ENCODE measurements at regions not wholly inside any gene's neighbourhood (a gene's known extent, or its start where the extent isn't known, plus 50 kb on each side); places are given as distances from the start of the nearest gene placed in this dataset.
"Not testable (repeated sequence)": the region's sequence is repeated elsewhere in the genome, so short reads cannot be mapped to it uniquely, and the experiment has no call there.

DNA sequence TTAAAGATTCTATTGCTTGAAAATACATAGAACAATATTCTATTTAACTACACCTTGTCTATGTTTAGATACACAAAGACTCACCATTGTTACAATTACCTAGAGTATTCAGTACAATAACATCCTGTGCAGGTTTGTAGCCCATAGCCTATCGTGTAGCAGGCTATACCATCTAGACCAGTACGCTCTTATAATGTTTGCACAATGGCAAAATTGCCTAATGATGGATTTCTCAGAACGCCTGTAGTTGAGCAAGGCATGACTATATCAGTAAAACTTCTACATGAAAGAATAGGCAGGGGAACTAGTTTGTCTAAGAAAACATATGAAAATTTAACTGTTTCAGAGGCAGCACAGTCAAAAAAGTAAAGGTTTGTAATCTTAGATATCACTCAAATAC, 375.9 kb downstream of the DAD1 start:
- DNase-seq (ENCODE audit: insufficient read length, low spot score), result no peak
- FAIRE-seq, result no peak

DNA sequence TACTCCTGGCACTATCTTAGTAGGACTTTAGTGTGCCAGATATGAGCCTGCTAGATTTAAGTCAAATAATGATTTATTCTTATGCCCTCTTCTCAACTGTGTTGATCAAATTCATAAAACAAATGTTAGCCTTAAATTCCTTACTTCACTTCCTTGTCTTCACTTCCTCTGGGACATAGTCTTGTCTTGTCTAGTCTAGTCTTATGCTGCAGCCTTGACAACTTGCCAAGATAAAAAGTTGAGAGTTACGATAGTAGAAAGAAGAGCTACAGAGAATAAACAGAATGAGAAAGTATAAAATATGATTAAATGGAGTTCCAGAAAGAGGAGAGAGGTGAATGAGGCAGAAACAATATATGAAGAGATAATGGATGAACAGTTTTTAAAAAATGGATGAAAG, 378.1 kb downstream of the DAD1 start:
- FAIRE-seq, result no peak
- TF ChIP-seq POLR2A (IDR thresholded peaks at IDR 0.05; ENCODE audit: low read depth, low read length) (no peak), TAF1 (IDR thresholded peaks at IDR 0.05; ENCODE audit: low read depth, low read length) (no peak), SPI1 (IDR thresholded peaks at IDR 0.05; ENCODE audit: low read depth, low read length) (no peak), PAX5 (IDR thresholded peaks at IDR 0.05; ENCODE audit: insufficient read depth, low read length, severe bottlenecking) (no peak), POU2F2 (IDR thresholded peaks at IDR 0.05; ENCODE audit: low read depth, low read length) (no peak), POLR2AphosphoS5 (IDR thresholded peaks at IDR 0.05; ENCODE audit: low read depth, low read length) (no peak)
- no peak for DNase-seq (ENCODE audit: insufficient read length, low spot score)

More for the DNA sequence above, 375.9 kb downstream of the DAD1 start:
- TF ChIP-seq SPI1 (IDR thresholded peaks at IDR 0.05; ENCODE audit: low read depth, low read length) (no peak), PAX5 (IDR thresholded peaks at IDR 0.05; ENCODE audit: insufficient read depth, low read length, severe bottlenecking) (no peak), POU2F2 (IDR thresholded peaks at IDR 0.05; ENCODE audit: low read depth, low read length) (no peak), POLR2A (IDR thresholded peaks at IDR 0.05; ENCODE audit: low read depth, low read length) (no peak), POLR2AphosphoS5 (IDR thresholded peaks at IDR 0.05; ENCODE audit: low read depth, low read length) (no peak), TAF1 (IDR thresholded peaks at IDR 0.05; ENCODE audit: low read depth, low read length) (no peak)

- FAIRE-seq, result no peak
- no peak for DNase-seq (ENCODE audit: insufficient read length, low spot score)
- TF ChIP-seq POU2F2 (IDR thresholded peaks at IDR 0.05; ENCODE audit: low read depth, low read length) (no peak), POLR2A (IDR thresholded peaks at IDR 0.05; ENCODE audit: low read depth, low read length) (no peak), TAF1 (IDR thresholded peaks at IDR 0.05; ENCODE audit: low read depth, low read length) (no peak), POLR2AphosphoS5 (IDR thresholded peaks at IDR 0.05; ENCODE audit: low read depth, low read length) (no peak), SPI1 (IDR thresholded peaks at IDR 0.05; ENCODE audit: low read depth, low read length) (no peak), PAX5 (IDR thresholded peaks at IDR 0.05; ENCODE audit: insufficient read depth, low read length, severe bottlenecking) (no peak)
Observed at GRCh38 chr14:22210026-22210425, 379.0 kb downstream of the DAD1 start.

DNA sequence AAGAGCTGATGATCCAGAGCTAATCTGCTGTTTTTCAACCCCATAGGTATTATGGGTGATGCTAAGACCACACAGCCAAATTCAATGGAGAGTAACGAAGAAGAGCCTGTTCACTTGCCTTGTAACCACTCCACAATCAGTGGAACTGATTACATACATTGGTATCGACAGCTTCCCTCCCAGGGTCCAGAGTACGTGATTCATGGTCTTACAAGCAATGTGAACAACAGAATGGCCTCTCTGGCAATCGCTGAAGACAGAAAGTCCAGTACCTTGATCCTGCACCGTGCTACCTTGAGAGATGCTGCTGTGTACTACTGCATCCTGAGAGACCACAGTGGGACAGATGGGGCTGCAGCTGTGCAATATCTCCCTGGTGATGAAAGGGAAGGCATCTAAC, 386.0 kb downstream of the DAD1 start:
- FAIRE-seq (no peak), DNase-seq (ENCODE audit: insufficient read length, low spot score) (no peak)
- no peak for TF ChIP-seq POLR2AphosphoS5 (IDR thresholded peaks at IDR 0.05; ENCODE audit: low read depth, low read length)
- no peak for TF ChIP-seq POLR2A (IDR thresholded peaks at IDR 0.05; ENCODE audit: low read depth, low read length)
- TF ChIP-seq TAF1 (IDR thresholded peaks at IDR 0.05; ENCODE audit: low read depth, low read length), result no peak
- TF ChIP-seq PAX5 (IDR thresholded peaks at IDR 0.05; ENCODE audit: insufficient read depth, low read length, severe bottlenecking), result no peak
- TF ChIP-seq POU2F2 (IDR thresholded peaks at IDR 0.05; ENCODE audit: low read depth, low read length), result no peak
- TF ChIP-seq SPI1 (IDR thresholded peaks at IDR 0.05; ENCODE audit: low read depth, low read length), result no peak

- DNase-seq (ENCODE audit: insufficient read length, low spot score) (no peak), FAIRE-seq (no peak)
- TF ChIP-seq POLR2A (IDR thresholded peaks at IDR 0.05; ENCODE audit: low read depth, low read length) (no peak), POLR2AphosphoS5 (IDR thresholded peaks at IDR 0.05; ENCODE audit: low read depth, low read length) (no peak), PAX5 (IDR thresholded peaks at IDR 0.05; ENCODE audit: insufficient read depth, low read length, severe bottlenecking) (no peak), TAF1 (IDR thresholded peaks at IDR 0.05; ENCODE audit: low read depth, low read length) (no peak), SPI1 (IDR thresholded peaks at IDR 0.05; ENCODE audit: low read depth, low read length) (no peak), POU2F2 (IDR thresholded peaks at IDR 0.05; ENCODE audit: low read depth, low read length) (no peak)
Observed at GRCh38 chr14:22202313-22202712, 386.7 kb downstream of the DAD1 start.

- TF ChIP-seq POU2F2 (IDR thresholded peaks at IDR 0.05; ENCODE audit: low read depth, low read length) (no peak), POLR2A (IDR thresholded peaks at IDR 0.05; ENCODE audit: low read depth, low read length) (no peak), POLR2AphosphoS5 (IDR thresholded peaks at IDR 0.05; ENCODE audit: low read depth, low read length) (no peak), PAX5 (IDR thresholded peaks at IDR 0.05; ENCODE audit: insufficient read depth, low read length, severe bottlenecking) (no peak)
- FAIRE-seq, result peak; percentile 59
- no peak for DNase-seq (ENCODE audit: insufficient read length, low spot score)
Observed at GRCh38 chr14:22200977-22201605, 387.9 kb downstream of the DAD1 start.

DNA sequence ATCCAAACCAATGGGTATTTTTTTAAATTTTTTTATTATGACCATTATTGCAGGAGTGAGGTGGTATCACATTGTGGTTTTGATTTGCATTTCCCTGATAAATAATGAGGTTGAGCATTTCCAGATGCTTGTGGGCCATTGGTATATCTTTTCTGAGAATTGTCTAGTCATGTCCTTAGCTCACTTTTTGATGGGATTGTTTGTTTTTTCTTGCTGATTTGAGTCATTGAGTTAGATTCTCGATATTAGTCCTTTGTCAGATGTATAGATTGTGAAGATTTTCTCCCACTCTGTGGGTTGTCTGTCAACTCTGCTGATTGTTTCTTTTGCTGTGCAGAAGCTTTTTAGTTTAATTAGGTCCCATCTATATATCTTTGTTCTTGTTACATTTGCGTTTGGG, 388.9 kb downstream of the DAD1 start:
- not testable (repeated sequence) for DNase-seq (ENCODE audit: insufficient read length, low spot score); FAIRE-seq

GRCh38 chr14:22194664-22195063, 394.4 kb downstream of the DAD1 start:
- TF ChIP-seq SPI1 (IDR thresholded peaks at IDR 0.05; ENCODE audit: low read depth, low read length) (no peak), POU2F2 (IDR thresholded peaks at IDR 0.05; ENCODE audit: low read depth, low read length) (no peak), PAX5 (IDR thresholded peaks at IDR 0.05; ENCODE audit: insufficient read depth, low read length, severe bottlenecking) (no peak), POLR2A (IDR thresholded peaks at IDR 0.05; ENCODE audit: low read depth, low read length) (no peak), POLR2AphosphoS5 (IDR thresholded peaks at IDR 0.05; ENCODE audit: low read depth, low read length) (no peak), TAF1 (IDR thresholded peaks at IDR 0.05; ENCODE audit: low read depth, low read length) (no peak)
- no peak for FAIRE-seq
- DNase-seq (ENCODE audit: insufficient read length, low spot score), result no peak

DNA sequence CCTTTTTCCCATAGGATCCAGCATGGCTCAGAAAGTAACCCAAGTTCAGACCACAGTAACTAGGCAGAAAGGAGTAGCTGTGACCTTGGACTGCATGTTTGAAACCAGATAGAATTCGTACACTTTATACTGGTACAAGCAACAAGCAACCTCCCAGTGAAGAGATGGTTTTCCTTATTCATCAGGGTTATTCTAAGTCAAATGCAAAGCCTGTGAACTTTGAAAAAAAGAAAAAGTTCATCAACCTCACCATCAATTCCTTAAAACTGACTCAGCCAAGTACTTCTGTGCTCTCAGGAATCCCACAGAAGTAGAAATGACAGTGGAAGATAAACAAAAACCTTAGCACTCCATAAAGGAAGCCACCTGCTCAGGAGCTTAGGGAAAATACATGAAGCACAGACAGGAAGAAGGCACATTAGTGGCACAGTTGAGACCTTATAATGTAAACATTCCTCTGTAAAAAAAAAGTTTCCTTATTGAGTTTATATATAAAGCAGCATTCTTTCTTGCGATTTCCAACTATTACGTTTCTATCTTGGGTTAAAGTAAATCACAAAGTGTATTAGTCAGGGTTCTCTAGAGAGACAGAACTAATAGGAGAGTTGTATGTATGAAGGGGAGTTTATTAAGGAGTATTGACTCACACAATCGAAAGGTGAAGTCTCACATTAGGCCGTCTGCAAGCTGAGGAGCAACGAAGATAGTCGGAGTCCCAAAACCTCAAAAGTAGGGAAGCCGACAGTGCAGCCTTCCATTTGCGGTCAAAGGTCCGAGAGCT, 398.4 kb downstream of the DAD1 start:
- FAIRE-seq (no peak), DNase-seq (ENCODE audit: insufficient read length, low spot score) (no peak)
- TF ChIP-seq SPI1 (IDR thresholded peaks at IDR 0.05; ENCODE audit: low read depth, low read length) (no peak), POU2F2 (IDR thresholded peaks at IDR 0.05; ENCODE audit: low read depth, low read length) (no peak), PAX5 (IDR thresholded peaks at IDR 0.05; ENCODE audit: insufficient read depth, low read length, severe bottlenecking) (no peak), POLR2A (IDR thresholded peaks at IDR 0.05; ENCODE audit: low read depth, low read length) (no peak), TAF1 (IDR thresholded peaks at IDR 0.05; ENCODE audit: low read depth, low read length) (no peak), POLR2AphosphoS5 (IDR thresholded peaks at IDR 0.05; ENCODE audit: low read depth, low read length) (no peak)

DNA sequence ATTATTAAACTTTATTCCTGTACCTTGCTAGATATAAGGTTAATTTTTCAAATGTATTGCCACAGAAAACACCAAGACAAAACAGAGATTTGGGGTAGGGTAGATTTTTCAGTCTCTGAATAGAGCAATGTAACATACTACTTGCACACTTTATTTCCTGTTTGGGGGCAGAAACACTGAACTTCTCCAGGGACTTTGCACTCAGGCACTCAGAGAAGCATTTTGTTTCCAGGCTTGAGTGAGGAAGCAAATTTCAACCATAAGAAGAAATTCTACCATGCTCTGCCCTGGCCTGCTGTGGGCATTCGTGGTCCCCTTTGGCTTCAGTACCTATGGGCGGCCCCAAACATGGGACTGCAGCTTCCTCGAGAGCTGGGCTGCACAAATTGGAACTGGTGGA, 399.1 kb downstream of the DAD1 start:
- FAIRE-seq (no peak), DNase-seq (ENCODE audit: insufficient read length, low spot score) (no peak)
- TF ChIP-seq POU2F2 (IDR thresholded peaks at IDR 0.05; ENCODE audit: low read depth, low read length), result no peak
- TF ChIP-seq POLR2AphosphoS5 (IDR thresholded peaks at IDR 0.05; ENCODE audit: low read depth, low read length), result no peak
- no peak for TF ChIP-seq TAF1 (IDR thresholded peaks at IDR 0.05; ENCODE audit: low read depth, low read length)
- TF ChIP-seq SPI1 (IDR thresholded peaks at IDR 0.05; ENCODE audit: low read depth, low read length), result no peak
- no peak for TF ChIP-seq PAX5 (IDR thresholded peaks at IDR 0.05; ENCODE audit: insufficient read depth, low read length, severe bottlenecking)
- TF ChIP-seq POLR2A (IDR thresholded peaks at IDR 0.05; ENCODE audit: low read depth, low read length), result no peak
